HL-60 (cell line): ENCODE measurements at regions not wholly inside any gene's neighbourhood (a gene's known extent, or its start where the extent isn't known, plus 50 kb on each side); places are given as distances from the start of the nearest gene placed in this dataset.

Experiments
- CTCF ChIP-seq: IDR thresholded peaks from one replicate; pipeline ENCODE4 v1.5.1; 2011; ENCODE audit warnings: low read length, control low read depth, inconsistent platforms; ENCODE audit not compliant: insufficient read depth
- GABPA ChIP-seq: IDR thresholded peaks from 2 replicates; pipeline ENCODE4 v1.6.1; 2012; ENCODE audit warnings: low read depth
- POLR2AphosphoS5 ChIP-seq: IDR thresholded peaks from 2 replicates; pipeline ENCODE4 v1.6.1; 2012; ENCODE audit warnings: low read depth
- REST ChIP-seq: IDR thresholded peaks from 2 replicates; pipeline ENCODE4 v1.6.1; 2012; ENCODE audit warnings: low read depth; ENCODE audit not compliant: insufficient replicate concordance
- SPI1 ChIP-seq: IDR thresholded peaks from 2 replicates; pipeline ENCODE4 v1.6.1; 2012; ENCODE audit warnings: low read depth, mild to moderate bottlenecking, borderline replicate concordance

- TF ChIP-seq CTCF: no peak
- TF ChIP-seq GABPA: no peak
- no peak for TF ChIP-seq POLR2AphosphoS5
- TF ChIP-seq SPI1: no peak
- no peak for TF ChIP-seq REST
Observed at GRCh38 chr1:147466543-147466942, 74.8 kb upstream of the BCL9 start.
